ENCODE measurements at regions not wholly inside any gene's neighbourhood (a gene's known extent, or its start where the extent isn't known, plus 50 kb on each side); places are given as distances from the start of the nearest gene placed in this dataset.

DNA sequence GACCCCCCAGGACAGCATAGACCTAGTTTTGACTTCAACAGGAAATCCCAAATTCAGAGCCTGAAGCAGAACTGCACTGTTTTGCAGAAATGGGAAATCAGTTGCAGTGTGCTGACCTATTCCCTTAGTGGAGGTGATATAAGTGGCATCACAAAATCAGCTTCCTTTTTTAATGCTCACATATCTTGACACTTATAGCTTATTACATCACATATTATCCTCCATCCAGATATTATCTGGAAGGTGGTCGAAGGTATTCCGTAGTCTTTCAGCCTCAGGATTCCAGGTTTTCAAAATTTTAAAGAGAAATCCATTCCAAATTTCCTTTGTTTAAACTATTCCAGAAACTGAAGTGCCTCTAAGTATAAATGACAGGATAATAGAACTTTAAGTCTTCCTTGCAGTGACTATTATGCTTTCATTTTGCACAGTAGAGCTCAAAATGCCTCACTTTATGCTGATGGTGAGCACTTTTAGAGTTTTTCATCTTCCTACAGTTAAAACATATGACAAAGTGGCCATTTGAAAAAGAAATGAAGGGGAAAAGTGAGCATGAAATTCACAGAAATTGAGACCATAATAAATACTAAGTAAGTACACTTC lies 106.4 kb upstream of the DPYD start:
- H3K27me3 ChIP-seq (ENCODE audit: control insufficient read depth, insufficient read depth, low read length): no peaks in the 10 kb centered on the region
- DNase-seq (no peak), FAIRE-seq (no peak)
- no peak overlapping the region for H3K4me3 ChIP-seq (ENCODE audit: low read length in 3 of 3)
- no peaks in the 10 kb centered on the region for H3K4me1 ChIP-seq (ENCODE audit: control insufficient read depth in 2 of 3, insufficient read depth in 2 of 3, low read depth in 1 of 3, low read length in 3 of 3)
- intact Hi-C loops (cut with DNase I): no loop called here
- H3K27ac ChIP-seq (ENCODE audit: low read depth in 2 of 2, low read length in 2 of 2): no peak overlapping the region
- no peak overlapping the region for H3K9ac ChIP-seq (ENCODE audit: low read length in 3 of 3)
- TF ChIP-seq, protein P1, sequence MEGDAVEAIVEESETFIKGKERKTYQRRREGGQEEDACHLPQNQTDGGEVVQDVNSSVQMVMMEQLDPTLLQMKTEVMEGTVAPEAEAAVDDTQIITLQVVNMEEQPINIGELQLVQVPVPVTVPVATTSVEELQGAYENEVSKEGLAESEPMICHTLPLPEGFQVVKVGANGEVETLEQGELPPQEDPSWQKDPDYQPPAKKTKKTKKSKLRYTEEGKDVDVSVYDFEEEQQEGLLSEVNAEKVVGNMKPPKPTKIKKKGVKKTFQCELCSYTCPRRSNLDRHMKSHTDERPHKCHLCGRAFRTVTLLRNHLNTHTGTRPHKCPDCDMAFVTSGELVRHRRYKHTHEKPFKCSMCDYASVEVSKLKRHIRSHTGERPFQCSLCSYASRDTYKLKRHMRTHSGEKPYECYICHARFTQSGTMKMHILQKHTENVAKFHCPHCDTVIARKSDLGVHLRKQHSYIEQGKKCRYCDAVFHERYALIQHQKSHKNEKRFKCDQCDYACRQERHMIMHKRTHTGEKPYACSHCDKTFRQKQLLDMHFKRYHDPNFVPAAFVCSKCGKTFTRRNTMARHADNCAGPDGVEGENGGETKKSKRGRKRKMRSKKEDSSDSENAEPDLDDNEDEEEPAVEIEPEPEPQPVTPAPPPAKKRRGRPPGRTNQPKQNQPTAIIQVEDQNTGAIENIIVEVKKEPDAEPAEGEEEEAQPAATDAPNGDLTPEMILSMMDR (IDR thresholded peaks at IDR 0.05; ENCODE audit: borderline replicate concordance, extremely low read depth, insufficient read depth): no peak
- no peaks in the 10 kb centered on the region for H3K9me3 ChIP-seq (ENCODE audit: control insufficient read depth in 2 of 3, insufficient read depth in 1 of 3, low read length in 3 of 3)
- no peaks in the 10 kb centered on the region for H3K36me3 ChIP-seq (ENCODE audit: control insufficient read depth in 2 of 3, insufficient read depth in 3 of 3, low read length in 3 of 3)

DNA sequence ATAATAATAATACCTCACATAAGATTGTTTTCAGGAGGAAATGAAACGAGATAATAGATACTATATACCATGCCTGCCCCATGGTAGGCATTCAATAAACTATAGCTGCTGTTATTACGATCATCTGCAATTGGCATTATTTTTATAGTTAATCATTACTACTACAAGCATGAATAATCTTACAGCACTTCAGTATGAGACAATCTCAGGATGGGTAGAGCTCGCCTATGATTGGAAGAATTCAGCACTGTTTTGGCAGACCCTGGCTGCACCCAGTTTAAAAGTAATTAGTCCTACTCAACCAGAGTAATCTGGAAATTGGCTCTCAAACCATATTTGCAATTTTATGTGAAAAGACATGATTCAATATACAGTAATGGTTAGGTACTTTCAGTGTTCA lies 105.0 kb upstream of the DPYD start:
- TF ChIP-seq, protein P1 (IDR thresholded peaks at IDR 0.05; ENCODE audit: borderline replicate concordance, extremely low read depth, insufficient read depth): no peak
- Histone ChIP-seq H3K9me3 (ENCODE audit: control insufficient read depth in 2 of 3, insufficient read depth in 1 of 3, low read length in 3 of 3) (no peaks in the 10 kb centered on the region), H3K27ac (ENCODE audit: low read depth in 2 of 2, low read length in 2 of 2) (no peak overlapping the region), H3K4me3 (ENCODE audit: low read length in 3 of 3) (no peak overlapping the region), H3K9ac (ENCODE audit: low read length in 3 of 3) (no peak overlapping the region), H3K4me1 (ENCODE audit: control insufficient read depth in 2 of 3, insufficient read depth in 2 of 3, low read depth in 1 of 3, low read length in 3 of 3) (no peaks in the 10 kb centered on the region), H3K27me3 (ENCODE audit: control insufficient read depth, insufficient read depth, low read length) (no peaks in the 10 kb centered on the region), H3K36me3 (ENCODE audit: control insufficient read depth in 2 of 3, insufficient read depth in 3 of 3, low read length in 3 of 3) (no peaks in the 10 kb centered on the region)
- FAIRE-seq: no peak
- DNase-seq: no peak
- intact Hi-C loops (cut with DNase I): no loop called here

DNA sequence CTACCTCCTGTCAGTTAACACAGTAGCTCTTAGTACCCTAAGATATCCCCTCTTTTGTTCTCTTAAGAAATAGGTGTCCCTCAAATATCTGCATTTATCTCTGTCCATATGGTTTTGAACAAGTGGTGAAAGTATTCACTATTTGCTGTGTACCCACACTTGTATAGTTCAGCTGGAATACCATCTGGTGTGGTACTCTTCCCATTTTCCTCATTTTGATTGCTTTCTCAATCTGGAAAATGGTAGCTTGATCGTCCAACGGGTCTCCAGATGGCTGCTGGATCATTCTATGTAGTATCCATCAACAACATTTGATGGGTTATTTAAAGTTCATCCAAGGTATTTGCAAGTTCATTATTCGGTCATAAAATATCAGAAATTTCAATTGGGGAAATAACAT lies 100.3 kb upstream of the DPYD start:
- Histone ChIP-seq H3K27ac (ENCODE audit: low read depth in 2 of 2, low read length in 2 of 2) (no peak overlapping the region), H3K4me3 (ENCODE audit: low read length in 3 of 3) (no peak overlapping the region), H3K36me3 (ENCODE audit: control insufficient read depth in 2 of 3, insufficient read depth in 3 of 3, low read length in 3 of 3) (no peaks in the 10 kb centered on the region), H3K4me1 (ENCODE audit: control insufficient read depth in 2 of 3, insufficient read depth in 2 of 3, low read depth in 1 of 3, low read length in 3 of 3) (no peaks in the 10 kb centered on the region), H3K9ac (ENCODE audit: low read length in 3 of 3) (no peak overlapping the region), H3K27me3 (ENCODE audit: control insufficient read depth, insufficient read depth, low read length) (no peaks in the 10 kb centered on the region), H3K9me3 (ENCODE audit: control insufficient read depth in 2 of 3, insufficient read depth in 1 of 3, low read length in 3 of 3) (no peaks in the 10 kb centered on the region)
- no peak for FAIRE-seq
- intact Hi-C loops (cut with DNase I): no loop called here
- no peak for DNase-seq
- TF ChIP-seq, protein P1 (IDR thresholded peaks at IDR 0.05; ENCODE audit: borderline replicate concordance, extremely low read depth, insufficient read depth): no peak

DNA sequence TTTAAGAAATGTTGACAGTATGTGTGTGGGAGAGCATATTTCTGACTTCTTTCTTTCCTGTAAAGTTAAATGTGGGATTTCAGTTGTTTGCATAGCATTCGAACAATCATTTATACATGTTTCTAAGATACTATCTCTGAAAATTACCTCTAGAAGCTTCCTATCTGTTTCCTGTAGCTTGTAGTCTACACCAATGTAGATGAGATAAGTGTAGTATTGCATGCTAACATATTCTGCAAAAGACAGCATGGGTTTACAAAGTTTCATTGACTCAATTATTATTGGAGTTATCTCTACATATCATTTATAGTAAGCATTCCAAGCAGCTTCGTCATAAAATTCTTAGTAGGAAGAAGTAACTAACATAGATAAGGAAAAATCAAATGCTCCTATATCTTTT lies 98.9 kb upstream of the DPYD start:
- DNase-seq: no peak
- H3K4me3 ChIP-seq (ENCODE audit: low read length in 3 of 3): no peak overlapping the region
- TF ChIP-seq, protein P1 (IDR thresholded peaks at IDR 0.05; ENCODE audit: borderline replicate concordance, extremely low read depth, insufficient read depth): no peak
- no peaks in the 10 kb centered on the region for H3K9me3 ChIP-seq (ENCODE audit: control insufficient read depth in 2 of 3, insufficient read depth in 1 of 3, low read length in 3 of 3)
- no peak for FAIRE-seq
- H3K9ac ChIP-seq (ENCODE audit: low read length in 3 of 3): no peak overlapping the region
- H3K27ac ChIP-seq (ENCODE audit: low read depth in 2 of 2, low read length in 2 of 2): no peak overlapping the region
- no peaks in the 10 kb centered on the region for H3K27me3 ChIP-seq (ENCODE audit: control insufficient read depth, insufficient read depth, low read length)
- intact Hi-C loops (cut with DNase I): no loop called here
- H3K4me1 ChIP-seq (ENCODE audit: control insufficient read depth in 2 of 3, insufficient read depth in 2 of 3, low read depth in 1 of 3, low read length in 3 of 3): no peaks in the 10 kb centered on the region
- no peaks in the 10 kb centered on the region for H3K36me3 ChIP-seq (ENCODE audit: control insufficient read depth in 2 of 3, insufficient read depth in 3 of 3, low read length in 3 of 3)

Data from kidney (tissue), 13 donors.